Neural progenitor cell (in vitro differentiated cells): ENCODE measurements at regions not wholly inside any gene's neighbourhood (a gene's known extent, or its start where the extent isn't known, plus 50 kb on each side); places are given as distances from the start of the nearest gene placed in this dataset.

ENCODE experiments used
- EZH2 ChIP-seq: fragments of 200-600 bp; sonication (generic); IDR thresholded peaks from 2 replicates; pipeline ENCODE4 v1.6.1; 2017; ENCODE audit warnings: antibody characterized with exemption, mild to moderate bottlenecking, moderate library complexity
- TF ChIP-seq, protein P1 (sequence below): fragments of 200-600 bp; sonication (generic); IDR thresholded peaks from 2 replicates; pipeline ENCODE4 v1.5.1; 2017; ENCODE audit warnings: antibody characterized with exemption, mild to moderate bottlenecking

DNA sequence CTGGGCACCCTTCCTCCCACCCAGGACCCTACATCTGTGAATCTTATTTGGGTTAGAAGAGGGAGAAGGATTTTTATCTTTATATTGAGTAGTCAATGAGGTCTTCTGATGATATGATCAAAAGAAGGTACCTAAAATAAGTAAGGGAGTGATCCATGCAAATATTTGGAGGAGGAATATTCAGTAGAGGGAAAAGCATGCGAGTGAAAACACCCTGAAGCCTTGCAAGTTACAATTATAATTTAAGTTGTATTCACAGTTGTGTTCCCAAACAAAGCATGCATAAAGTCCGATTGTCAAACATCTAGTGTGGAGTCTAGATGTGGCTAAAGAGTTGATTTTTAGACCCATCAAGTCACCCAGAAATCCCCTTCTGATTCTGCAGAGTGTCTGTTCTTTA, 530.2 kb upstream of the ZEB2 start:
- TF ChIP-seq, protein P1, sequence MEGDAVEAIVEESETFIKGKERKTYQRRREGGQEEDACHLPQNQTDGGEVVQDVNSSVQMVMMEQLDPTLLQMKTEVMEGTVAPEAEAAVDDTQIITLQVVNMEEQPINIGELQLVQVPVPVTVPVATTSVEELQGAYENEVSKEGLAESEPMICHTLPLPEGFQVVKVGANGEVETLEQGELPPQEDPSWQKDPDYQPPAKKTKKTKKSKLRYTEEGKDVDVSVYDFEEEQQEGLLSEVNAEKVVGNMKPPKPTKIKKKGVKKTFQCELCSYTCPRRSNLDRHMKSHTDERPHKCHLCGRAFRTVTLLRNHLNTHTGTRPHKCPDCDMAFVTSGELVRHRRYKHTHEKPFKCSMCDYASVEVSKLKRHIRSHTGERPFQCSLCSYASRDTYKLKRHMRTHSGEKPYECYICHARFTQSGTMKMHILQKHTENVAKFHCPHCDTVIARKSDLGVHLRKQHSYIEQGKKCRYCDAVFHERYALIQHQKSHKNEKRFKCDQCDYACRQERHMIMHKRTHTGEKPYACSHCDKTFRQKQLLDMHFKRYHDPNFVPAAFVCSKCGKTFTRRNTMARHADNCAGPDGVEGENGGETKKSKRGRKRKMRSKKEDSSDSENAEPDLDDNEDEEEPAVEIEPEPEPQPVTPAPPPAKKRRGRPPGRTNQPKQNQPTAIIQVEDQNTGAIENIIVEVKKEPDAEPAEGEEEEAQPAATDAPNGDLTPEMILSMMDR, result no peak
- TF ChIP-seq EZH2, result no peak
